ENCODE measurements at regions not wholly inside any gene's neighbourhood (a gene's known extent, or its start where the extent isn't known, plus 50 kb on each side); places are given as distances from the start of the nearest gene placed in this dataset.
"Not testable (repeated sequence)": the region's sequence is repeated elsewhere in the genome, so short reads cannot be mapped to it uniquely, and the experiment has no call there.

GRCh38 chr5:44535621-44536020 is 146.4 kb upstream of the FGF10 start:
- H3K9ac ChIP-seq (ENCODE audit: insufficient read length, low read depth): no peak overlapping the region
- no peaks in the 10 kb centered on the region for H3K36me3 ChIP-seq (ENCODE audit: insufficient read depth, insufficient read length, low read length)
- H3K4me3 ChIP-seq (ENCODE audit: insufficient read length, low read depth): no peak overlapping the region
- H3K27me3 ChIP-seq (ENCODE audit: insufficient read depth, insufficient read length): no peaks in the 10 kb centered on the region
- no peaks in the 10 kb centered on the region for H3K9me3 ChIP-seq (ENCODE audit: insufficient read depth, low read length)
- TF ChIP-seq YY1 (IDR thresholded peaks at IDR 0.05; ENCODE audit: insufficient read depth, insufficient read length): no peak
- TF ChIP-seq ZNF274 (IDR thresholded peaks at IDR 0.05; ENCODE audit: low read depth, low read length): no peak
- TF ChIP-seq SUZ12 (IDR thresholded peaks at IDR 0.05; ENCODE audit: extremely low read depth, insufficient read depth, insufficient read length): no peak
- H3K4me1 ChIP-seq (ENCODE audit: insufficient read depth, insufficient read length): no peaks in the 10 kb centered on the region
- no peak for DNase-seq (ENCODE audit: low read depth, low spot score)

GRCh38 chr5:44532981-44533380 is 143.8 kb upstream of the FGF10 start:
- Histone ChIP-seq H3K9ac (ENCODE audit: insufficient read length, low read depth) (no peak overlapping the region), H3K36me3 (ENCODE audit: insufficient read depth, insufficient read length, low read length) (no peaks in the 10 kb centered on the region), H3K27me3 (ENCODE audit: insufficient read depth, insufficient read length) (no peaks in the 10 kb centered on the region), H3K4me1 (ENCODE audit: insufficient read depth, insufficient read length) (no peaks in the 10 kb centered on the region), H3K4me3 (ENCODE audit: insufficient read length, low read depth) (no peak overlapping the region), H3K9me3 (ENCODE audit: insufficient read depth, low read length) (no peaks in the 10 kb centered on the region)
- DNase-seq (ENCODE audit: low read depth, low spot score): no peak
- TF ChIP-seq SUZ12 (IDR thresholded peaks at IDR 0.05; ENCODE audit: extremely low read depth, insufficient read depth, insufficient read length) (no peak), YY1 (IDR thresholded peaks at IDR 0.05; ENCODE audit: insufficient read depth, insufficient read length) (no peak), ZNF274 (IDR thresholded peaks at IDR 0.05; ENCODE audit: low read depth, low read length) (no peak)

- H3K9me3 ChIP-seq (ENCODE audit: insufficient read depth, low read length); H3K27me3 ChIP-seq (ENCODE audit: insufficient read depth, insufficient read length); H3K36me3 ChIP-seq (ENCODE audit: insufficient read depth, insufficient read length, low read length); H3K4me1 ChIP-seq (ENCODE audit: insufficient read depth, insufficient read length); H3K4me3 ChIP-seq (ENCODE audit: insufficient read length, low read depth); DNase-seq (ENCODE audit: low read depth, low spot score); H3K9ac ChIP-seq (ENCODE audit: insufficient read length, low read depth): not testable (repeated sequence)
These were observed 142.5 kb upstream of the FGF10 start for GRCh38 chr5:44531756-44532155.

- not testable (repeated sequence) for H3K36me3 ChIP-seq (ENCODE audit: insufficient read depth, insufficient read length, low read length); H3K27me3 ChIP-seq (ENCODE audit: insufficient read depth, insufficient read length); DNase-seq (ENCODE audit: low read depth, low spot score); H3K4me3 ChIP-seq (ENCODE audit: insufficient read length, low read depth); H3K9ac ChIP-seq (ENCODE audit: insufficient read length, low read depth); H3K9me3 ChIP-seq (ENCODE audit: insufficient read depth, low read length); H3K4me1 ChIP-seq (ENCODE audit: insufficient read depth, insufficient read length)
These were observed 141.6 kb upstream of the FGF10 start for GRCh38 chr5:44530783-44531182.

GRCh38 chr5:44511596-44511995 is 122.4 kb upstream of the FGF10 start:
- Histone ChIP-seq H3K4me3 (ENCODE audit: insufficient read length, low read depth) (no peak overlapping the region), H3K9me3 (ENCODE audit: insufficient read depth, low read length) (no peaks in the 10 kb centered on the region), H3K4me1 (ENCODE audit: insufficient read depth, insufficient read length) (no peaks in the 10 kb centered on the region), H3K36me3 (ENCODE audit: insufficient read depth, insufficient read length, low read length) (no peaks in the 10 kb centered on the region), H3K9ac (ENCODE audit: insufficient read length, low read depth) (no peak overlapping the region), H3K27me3 (ENCODE audit: insufficient read depth, insufficient read length) (no peaks in the 10 kb centered on the region)
- TF ChIP-seq ZNF274 (IDR thresholded peaks at IDR 0.05; ENCODE audit: low read depth, low read length): no peak
- TF ChIP-seq SUZ12 (IDR thresholded peaks at IDR 0.05; ENCODE audit: extremely low read depth, insufficient read depth, insufficient read length): no peak
- no peak for TF ChIP-seq YY1 (IDR thresholded peaks at IDR 0.05; ENCODE audit: insufficient read depth, insufficient read length)
- no peak for DNase-seq (ENCODE audit: low read depth, low spot score)

- DNase-seq (ENCODE audit: low read depth, low spot score): no peak
- TF ChIP-seq ZNF274 (IDR thresholded peaks at IDR 0.05; ENCODE audit: low read depth, low read length) (no peak), YY1 (IDR thresholded peaks at IDR 0.05; ENCODE audit: insufficient read depth, insufficient read length) (no peak), SUZ12 (IDR thresholded peaks at IDR 0.05; ENCODE audit: extremely low read depth, insufficient read depth, insufficient read length) (no peak)
- Histone ChIP-seq H3K4me1 (ENCODE audit: insufficient read depth, insufficient read length) (no peaks in the 10 kb centered on the region), H3K4me3 (ENCODE audit: insufficient read length, low read depth) (no peak overlapping the region), H3K27me3 (ENCODE audit: insufficient read depth, insufficient read length) (no peaks in the 10 kb centered on the region), H3K9me3 (ENCODE audit: insufficient read depth, low read length) (no peaks in the 10 kb centered on the region), H3K36me3 (ENCODE audit: insufficient read depth, insufficient read length, low read length) (no peaks in the 10 kb centered on the region), H3K9ac (ENCODE audit: insufficient read length, low read depth) (no peak overlapping the region)
These were observed 117.3 kb upstream of the FGF10 start for GRCh38 chr5:44506561-44506960.

GRCh38 chr5:44499381-44499780 is 110.2 kb upstream of the FGF10 start:
- Histone ChIP-seq H3K9ac (ENCODE audit: insufficient read length, low read depth) (no peak overlapping the region), H3K9me3 (ENCODE audit: insufficient read depth, low read length) (no peaks in the 10 kb centered on the region), H3K4me1 (ENCODE audit: insufficient read depth, insufficient read length) (no peaks in the 10 kb centered on the region), H3K4me3 (ENCODE audit: insufficient read length, low read depth) (no peak overlapping the region), H3K36me3 (ENCODE audit: insufficient read depth, insufficient read length, low read length) (no peaks in the 10 kb centered on the region), H3K27me3 (ENCODE audit: insufficient read depth, insufficient read length) (no peaks in the 10 kb centered on the region)
- TF ChIP-seq ZNF274 (IDR thresholded peaks at IDR 0.05; ENCODE audit: low read depth, low read length) (no peak), SUZ12 (IDR thresholded peaks at IDR 0.05; ENCODE audit: extremely low read depth, insufficient read depth, insufficient read length) (no peak), YY1 (IDR thresholded peaks at IDR 0.05; ENCODE audit: insufficient read depth, insufficient read length) (no peak)
- DNase-seq (ENCODE audit: low read depth, low spot score): no peak

GRCh38 chr5:44497606-44498005 is 108.4 kb upstream of the FGF10 start:
- TF ChIP-seq SUZ12 (IDR thresholded peaks at IDR 0.05; ENCODE audit: extremely low read depth, insufficient read depth, insufficient read length) (no peak), YY1 (IDR thresholded peaks at IDR 0.05; ENCODE audit: insufficient read depth, insufficient read length) (no peak), ZNF274 (IDR thresholded peaks at IDR 0.05; ENCODE audit: low read depth, low read length) (no peak)
- Histone ChIP-seq H3K27me3 (ENCODE audit: insufficient read depth, insufficient read length) (no peaks in the 10 kb centered on the region), H3K9me3 (ENCODE audit: insufficient read depth, low read length) (peaks cover 3% of the 10 kb centered on the region; the same call in 1 of the 2 replicates), H3K4me1 (ENCODE audit: insufficient read depth, insufficient read length) (no peaks in the 10 kb centered on the region), H3K9ac (ENCODE audit: insufficient read length, low read depth) (no peak overlapping the region), H3K4me3 (ENCODE audit: insufficient read length, low read depth) (no peak overlapping the region), H3K36me3 (ENCODE audit: insufficient read depth, insufficient read length, low read length) (no peaks in the 10 kb centered on the region)
- no peak for DNase-seq (ENCODE audit: low read depth, low spot score)
